ENCODE measurements at regions not wholly inside any gene's neighbourhood (a gene's known extent, or its start where the extent isn't known, plus 50 kb on each side); places are given as distances from the start of the nearest gene placed in this dataset.

DNA sequence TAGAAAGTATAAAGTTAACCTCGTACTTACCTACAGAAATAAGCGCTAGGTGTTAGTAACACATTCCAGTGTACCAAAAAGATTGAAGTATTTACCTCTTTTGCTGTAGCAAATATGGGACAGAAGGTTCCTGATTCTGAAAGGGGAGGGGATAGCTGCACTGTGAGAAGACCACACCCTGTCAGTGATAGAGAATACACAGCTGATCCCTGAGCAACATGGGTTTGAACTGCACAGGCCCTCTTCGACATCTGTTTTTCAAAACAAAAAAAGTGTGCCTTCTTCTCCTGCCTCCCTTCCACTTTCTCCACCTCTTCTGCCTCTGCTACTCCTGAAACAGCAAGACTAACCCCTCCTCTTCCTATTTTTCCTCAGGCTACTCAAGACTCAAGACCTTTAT lies 201.8 kb upstream of the SLIT2 start:
- no peaks in the 10 kb centered on the region for H3K27me3 ChIP-seq (replicated peaks; ENCODE audit: insufficient read depth)
- H3K36me3 ChIP-seq = no peaks in the 10 kb centered on the region
- no peaks in the 10 kb centered on the region for H3K9me3 ChIP-seq
- no peaks in the 10 kb centered on the region for H3K4me1 ChIP-seq (ENCODE audit: control insufficient read depth in 1 of 2, low read depth in 2 of 2)
- ATAC-seq (ENCODE audit: insufficient number of reproducible peaks, low FRiP score, low read depth) (no peak), DNase-seq (ENCODE audit: low spot score) (no peak)
- TF ChIP-seq, protein P1, sequence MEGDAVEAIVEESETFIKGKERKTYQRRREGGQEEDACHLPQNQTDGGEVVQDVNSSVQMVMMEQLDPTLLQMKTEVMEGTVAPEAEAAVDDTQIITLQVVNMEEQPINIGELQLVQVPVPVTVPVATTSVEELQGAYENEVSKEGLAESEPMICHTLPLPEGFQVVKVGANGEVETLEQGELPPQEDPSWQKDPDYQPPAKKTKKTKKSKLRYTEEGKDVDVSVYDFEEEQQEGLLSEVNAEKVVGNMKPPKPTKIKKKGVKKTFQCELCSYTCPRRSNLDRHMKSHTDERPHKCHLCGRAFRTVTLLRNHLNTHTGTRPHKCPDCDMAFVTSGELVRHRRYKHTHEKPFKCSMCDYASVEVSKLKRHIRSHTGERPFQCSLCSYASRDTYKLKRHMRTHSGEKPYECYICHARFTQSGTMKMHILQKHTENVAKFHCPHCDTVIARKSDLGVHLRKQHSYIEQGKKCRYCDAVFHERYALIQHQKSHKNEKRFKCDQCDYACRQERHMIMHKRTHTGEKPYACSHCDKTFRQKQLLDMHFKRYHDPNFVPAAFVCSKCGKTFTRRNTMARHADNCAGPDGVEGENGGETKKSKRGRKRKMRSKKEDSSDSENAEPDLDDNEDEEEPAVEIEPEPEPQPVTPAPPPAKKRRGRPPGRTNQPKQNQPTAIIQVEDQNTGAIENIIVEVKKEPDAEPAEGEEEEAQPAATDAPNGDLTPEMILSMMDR (IDR thresholded peaks at IDR 0.05) = no peak
- no peak overlapping the region for H3K4me3 ChIP-seq
- no peak overlapping the region for H3K27ac ChIP-seq

DNA sequence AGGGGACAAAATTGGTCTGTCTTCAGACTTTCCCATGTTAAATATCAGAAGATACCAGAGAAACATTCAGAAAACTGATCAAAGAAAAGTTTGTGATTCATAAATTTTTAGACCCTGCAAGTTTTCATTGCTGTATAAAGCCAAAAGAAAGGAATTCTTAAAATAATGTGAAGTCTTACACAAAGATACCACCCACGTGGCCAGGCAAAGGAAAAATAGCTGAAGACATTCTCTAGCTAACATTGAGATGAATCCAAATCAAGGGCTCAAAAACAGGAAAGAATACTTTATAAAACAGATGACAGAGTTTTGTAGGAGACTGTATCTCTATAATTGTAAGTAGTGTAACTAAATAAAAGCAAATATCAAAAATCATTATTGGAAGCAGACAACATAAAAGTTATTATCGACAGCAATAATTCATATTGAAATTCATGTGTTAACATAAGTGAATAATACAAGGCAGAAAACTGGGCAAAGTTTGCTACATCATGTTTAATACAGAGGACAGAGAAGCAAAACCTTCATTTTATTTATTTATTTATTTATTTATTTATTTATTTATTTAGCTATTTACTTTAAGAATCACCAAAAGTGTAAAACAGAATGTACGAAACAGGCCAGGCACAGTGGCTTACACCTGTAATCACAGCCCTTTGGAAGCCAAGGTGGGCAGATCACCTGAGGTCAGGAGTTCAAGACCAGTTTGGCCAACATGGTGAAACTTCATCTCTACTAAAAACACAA lies 204.6 kb upstream of the SLIT2 start:
- TF ChIP-seq, protein P1 (IDR thresholded peaks at IDR 0.05) = no peak

DNA sequence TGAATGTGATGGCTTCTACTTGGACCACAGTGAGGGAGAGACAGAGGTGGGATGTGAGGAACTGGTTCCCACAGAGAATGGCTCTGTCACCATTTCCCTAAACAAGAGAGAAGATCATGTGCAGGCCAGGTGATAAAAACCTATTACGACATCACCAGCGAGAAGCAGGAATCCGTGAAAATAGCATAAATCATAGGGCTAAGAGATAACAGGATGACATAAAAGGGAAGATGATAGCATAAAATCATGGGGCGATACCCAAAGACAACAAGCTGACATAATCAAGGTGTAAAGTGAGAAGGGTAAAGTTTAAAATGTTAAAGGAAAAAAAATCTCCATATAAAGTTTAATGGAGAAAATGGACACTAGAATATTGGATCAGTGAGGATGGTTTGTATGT lies 205.5 kb upstream of the SLIT2 start:
- TF ChIP-seq, protein P1 (IDR thresholded peaks at IDR 0.05) = no peak
- no peaks in the 10 kb centered on the region for H3K9me3 ChIP-seq
- H3K27me3 ChIP-seq (replicated peaks; ENCODE audit: insufficient read depth) = no peaks in the 10 kb centered on the region
- no peaks in the 10 kb centered on the region for H3K36me3 ChIP-seq
- H3K27ac ChIP-seq = no peak overlapping the region
- ATAC-seq (ENCODE audit: insufficient number of reproducible peaks, low FRiP score, low read depth) (no peak), DNase-seq (ENCODE audit: low spot score) (no peak)
- H3K4me3 ChIP-seq = no peak overlapping the region
- no peaks in the 10 kb centered on the region for H3K4me1 ChIP-seq (ENCODE audit: control insufficient read depth in 1 of 2, low read depth in 2 of 2)

More for the DNA sequence above, 204.6 kb upstream of the SLIT2 start:
- Histone ChIP-seq H3K9me3 (no peaks in the 10 kb centered on the region), H3K4me3 (no peak overlapping the region), H3K27me3 (replicated peaks; ENCODE audit: insufficient read depth) (no peaks in the 10 kb centered on the region), H3K27ac (no peak overlapping the region), H3K36me3 (no peaks in the 10 kb centered on the region), H3K4me1 (ENCODE audit: control insufficient read depth in 1 of 2, low read depth in 2 of 2) (no peaks in the 10 kb centered on the region)
- DNase-seq (ENCODE audit: low spot score) (no peak), ATAC-seq (ENCODE audit: insufficient number of reproducible peaks, low FRiP score, low read depth) (no peak)

DNA sequence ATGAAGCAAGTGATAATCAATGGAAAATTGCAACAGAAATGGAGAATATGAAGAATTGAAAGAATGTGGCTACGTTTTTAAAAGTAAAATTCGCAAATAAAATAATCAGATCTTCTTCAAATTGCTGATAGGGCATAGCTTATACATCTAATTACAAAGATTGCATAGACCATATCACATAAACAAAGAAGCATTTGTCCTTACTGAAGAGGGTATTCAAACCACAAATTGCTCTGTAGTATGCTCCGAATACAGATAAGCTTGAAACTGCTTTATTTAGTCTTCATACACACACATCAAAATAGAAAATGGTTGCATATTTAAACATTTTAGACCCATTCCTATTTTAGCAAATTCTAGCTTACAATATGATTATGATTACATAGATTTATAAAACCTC lies 206.7 kb upstream of the SLIT2 start:
- no peak overlapping the region for H3K4me3 ChIP-seq
- no peaks in the 10 kb centered on the region for H3K36me3 ChIP-seq
- no peak overlapping the region for H3K27ac ChIP-seq
- H3K4me1 ChIP-seq (ENCODE audit: control insufficient read depth in 1 of 2, low read depth in 2 of 2) = no peaks in the 10 kb centered on the region
- DNase-seq (ENCODE audit: low spot score) (no peak), ATAC-seq (ENCODE audit: insufficient number of reproducible peaks, low FRiP score, low read depth) (no peak)
- no peaks in the 10 kb centered on the region for H3K9me3 ChIP-seq
- TF ChIP-seq, protein P1 (IDR thresholded peaks at IDR 0.05) = no peak
- H3K27me3 ChIP-seq (replicated peaks; ENCODE audit: insufficient read depth) = no peaks in the 10 kb centered on the region

DNA sequence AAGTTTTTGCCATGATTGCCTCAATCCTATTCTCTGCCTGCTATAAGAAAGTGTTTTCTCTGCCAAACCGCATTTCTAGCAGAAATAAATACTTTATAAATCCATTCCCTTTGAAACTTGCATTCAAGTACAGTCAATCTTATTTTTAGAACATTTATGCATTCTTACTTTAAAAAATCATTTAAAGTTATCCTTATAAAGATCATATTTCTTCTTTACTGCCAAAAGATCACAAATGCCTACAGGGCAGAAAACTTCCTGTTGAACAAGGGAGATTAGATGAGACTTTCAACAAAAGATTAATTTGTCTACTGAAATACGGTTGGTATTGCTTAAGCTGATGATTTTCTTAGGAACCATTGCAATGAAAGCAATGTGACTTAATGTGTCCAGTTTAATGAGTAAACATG lies 207.2 kb upstream of the SLIT2 start:
- Histone ChIP-seq H3K9me3 (no peaks in the 10 kb centered on the region), H3K4me3 (no peak overlapping the region), H3K4me1 (ENCODE audit: control insufficient read depth in 1 of 2, low read depth in 2 of 2) (no peaks in the 10 kb centered on the region), H3K27ac (no peak overlapping the region), H3K27me3 (replicated peaks; ENCODE audit: insufficient read depth) (no peaks in the 10 kb centered on the region), H3K36me3 (no peaks in the 10 kb centered on the region)
- DNase-seq (ENCODE audit: low spot score) (no peak), ATAC-seq (ENCODE audit: insufficient number of reproducible peaks, low FRiP score, low read depth) (no peak)
- TF ChIP-seq, protein P1 (IDR thresholded peaks at IDR 0.05) = no peak
